ENCODE measurements at regions not wholly inside any gene's neighbourhood (a gene's known extent, or its start where the extent isn't known, plus 50 kb on each side); places are given as distances from the start of the nearest gene placed in this dataset.

DNA sequence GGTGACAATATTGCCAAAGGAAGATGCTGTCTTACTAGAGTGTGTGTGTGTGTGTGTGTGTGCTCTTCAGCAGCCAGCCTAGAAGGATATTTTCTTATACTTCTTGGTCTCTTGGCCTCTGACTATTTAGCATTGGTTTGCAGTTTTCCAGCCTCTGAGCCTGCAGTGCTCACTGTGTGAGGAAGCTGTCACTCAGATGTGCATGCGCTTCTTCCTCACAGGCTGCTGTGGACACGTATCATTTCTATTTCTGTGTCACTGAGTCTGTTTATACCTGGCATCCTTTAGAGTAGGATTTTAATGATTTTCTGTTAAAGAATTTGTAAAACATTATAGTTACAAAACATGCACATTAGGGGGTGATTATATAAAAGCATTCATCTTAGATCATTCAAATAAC lies 83.3 kb downstream of the ALDH8A1 start:
- peak; percentile 31 for DNase-seq

DNA sequence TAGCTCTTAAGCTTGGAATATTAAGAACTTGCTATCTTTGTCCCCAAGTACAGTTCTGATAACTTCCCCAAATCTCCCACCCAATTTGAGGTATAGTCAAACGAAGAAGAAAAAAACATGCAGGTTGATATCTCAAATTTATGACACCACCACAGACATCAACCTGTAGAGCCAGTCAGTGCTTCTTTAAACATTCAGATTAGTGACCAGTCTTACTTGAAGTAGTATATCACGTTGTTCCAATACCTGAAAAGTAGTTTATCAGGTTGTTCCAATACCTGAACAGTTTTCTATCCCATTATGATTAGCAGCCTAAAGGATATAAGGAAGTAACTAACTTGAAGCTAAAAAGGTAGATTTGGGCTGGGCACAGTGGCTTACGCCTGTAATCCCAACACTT lies 85.3 kb downstream of the ALDH8A1 start:
- DNase-seq = no peak

DNA sequence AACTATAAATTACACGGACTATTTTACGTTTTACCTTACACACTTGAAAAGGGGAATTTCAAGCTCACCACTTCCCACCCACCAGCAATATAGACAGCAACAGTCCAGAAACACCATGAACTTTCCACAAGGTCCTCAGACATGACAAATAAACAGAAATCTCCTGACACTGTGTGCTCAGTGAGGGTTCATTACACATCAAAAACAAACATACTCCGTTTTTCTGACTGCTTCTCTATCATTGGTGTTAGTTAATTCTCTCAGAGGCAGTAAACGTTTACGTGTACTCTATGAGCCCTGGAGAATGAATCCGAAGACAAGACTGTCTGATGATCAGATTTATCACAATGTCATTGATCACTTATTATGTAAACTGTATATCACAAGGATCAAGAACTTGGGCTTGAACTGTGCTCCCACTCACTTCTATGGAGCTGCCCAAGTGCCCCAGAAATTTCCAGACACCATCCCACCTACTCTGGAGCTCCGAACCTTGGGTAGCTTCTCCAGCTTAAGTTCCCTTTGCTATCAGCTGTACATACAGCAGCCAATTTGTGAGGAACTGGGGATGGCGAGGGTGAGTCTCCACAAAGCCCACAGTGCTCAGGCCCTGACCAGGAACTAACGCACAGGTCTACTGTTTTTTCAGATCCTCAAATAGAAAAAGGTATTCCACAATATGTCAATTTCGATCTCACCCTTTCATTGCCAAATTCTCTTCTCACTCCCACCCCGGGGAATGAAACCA lies 86.0 kb downstream of the ALDH8A1 start:
- no peak for DNase-seq

DNA sequence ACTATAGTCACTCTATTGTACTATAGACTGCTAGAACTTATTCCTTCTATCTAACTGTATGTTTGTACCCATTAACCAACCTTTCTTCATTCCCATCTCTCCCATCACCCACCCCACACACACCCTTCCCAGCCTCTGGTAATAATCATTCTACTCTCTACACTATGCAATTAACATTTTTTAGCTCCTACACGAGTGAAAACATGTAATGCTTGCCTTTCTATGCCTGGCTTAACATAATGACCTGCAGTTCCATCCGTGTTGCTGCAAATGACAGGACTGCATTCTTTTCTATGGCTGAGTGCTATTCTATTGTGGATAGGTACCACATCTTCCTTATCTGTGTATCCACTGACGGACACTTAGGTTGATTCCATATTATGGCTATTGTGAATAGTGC lies 95.5 kb downstream of the ALDH8A1 start:
- no peak for DNase-seq

DNA sequence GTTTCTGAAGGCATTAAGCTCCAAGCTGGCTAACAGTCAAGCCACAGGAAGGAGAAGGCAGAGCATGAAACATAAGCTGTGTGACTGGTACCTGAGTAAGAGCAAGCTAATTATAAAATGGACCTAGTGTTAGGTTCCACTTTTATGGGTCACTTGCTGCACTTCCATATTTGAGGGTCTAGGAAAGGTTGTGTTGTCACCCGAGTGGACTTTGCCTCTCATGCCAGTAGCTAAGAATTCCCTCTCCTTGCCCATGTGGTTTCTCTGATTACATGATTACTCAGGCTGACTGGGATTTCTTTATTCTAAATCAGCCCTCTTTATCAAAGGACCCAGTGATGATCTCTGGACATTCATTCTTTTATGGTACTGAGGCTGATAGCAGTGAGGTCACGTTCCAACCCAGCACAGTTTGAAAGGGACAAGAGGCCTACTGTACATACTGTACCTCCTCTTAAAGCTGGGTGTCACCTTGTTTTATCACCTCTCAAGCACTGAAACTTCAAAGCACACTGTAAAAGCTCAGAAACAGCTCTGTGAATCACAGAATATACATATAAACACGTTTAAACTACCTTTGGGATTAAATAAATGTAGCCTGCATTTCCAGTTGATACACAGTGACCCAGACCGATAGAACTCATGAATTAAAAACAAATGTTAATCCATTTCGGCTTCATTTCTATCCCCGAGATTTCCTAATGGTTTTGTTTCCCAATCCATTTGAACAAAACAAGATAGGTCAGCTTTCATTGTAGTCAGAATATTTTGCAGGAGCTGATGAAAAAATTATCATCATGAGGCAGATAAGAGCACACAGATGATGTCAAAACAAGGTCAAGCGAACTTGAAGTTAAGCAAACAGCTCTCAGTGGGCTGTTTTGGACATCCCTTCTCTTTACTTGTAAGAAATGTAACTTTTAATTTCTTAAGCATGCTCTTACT lies 96.5 kb downstream of the ALDH8A1 start:
- no peak for DNase-seq

DNA sequence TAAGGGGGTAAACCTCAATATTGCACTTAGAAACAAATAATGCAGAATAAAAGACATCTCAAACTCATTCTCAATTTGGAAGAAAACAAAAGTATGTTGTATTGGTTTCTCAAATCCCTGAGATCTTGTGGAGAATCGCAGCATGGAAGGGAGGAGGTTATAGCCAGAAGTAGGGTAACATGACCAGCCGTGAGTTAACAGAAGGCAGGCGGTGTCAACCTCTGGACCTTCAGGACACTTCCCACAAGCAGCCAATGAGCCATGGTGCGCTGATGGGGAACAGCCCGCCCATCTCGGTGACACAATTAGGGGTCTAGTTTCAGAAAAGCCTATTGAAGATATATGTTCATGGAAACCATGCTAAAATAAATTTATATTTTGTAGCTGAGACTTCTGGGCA lies 98.4 kb downstream of the ALDH8A1 start:
- no peak for DNase-seq

DNA sequence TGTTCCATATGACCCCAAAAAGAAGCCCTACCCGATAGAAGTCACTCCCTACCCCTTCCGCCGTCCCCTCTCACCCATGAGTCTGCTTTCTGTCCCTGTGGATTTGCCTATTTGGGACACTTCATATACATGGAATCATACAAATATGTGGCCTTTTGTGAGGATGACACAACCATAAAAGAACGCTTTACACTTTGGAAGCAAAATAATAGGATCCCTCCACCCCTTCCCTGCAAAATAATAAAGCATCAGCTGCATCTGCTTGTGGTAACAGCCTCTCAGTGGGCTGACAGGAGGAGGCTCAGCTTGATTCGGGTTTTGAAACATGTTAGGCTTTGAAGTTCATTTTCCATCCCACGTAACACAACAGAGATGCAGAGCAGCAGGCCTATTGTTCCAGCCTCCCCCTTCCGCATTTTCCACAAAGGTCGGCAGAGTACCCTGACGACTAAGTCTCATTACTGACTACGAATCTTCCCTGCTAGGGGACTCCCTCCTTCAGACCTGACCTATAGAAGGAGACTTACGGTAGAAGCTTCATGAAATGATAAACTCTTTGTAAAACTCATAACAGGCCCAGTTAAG lies 99.1 kb downstream of the ALDH8A1 start:
- no peak for DNase-seq

DNA sequence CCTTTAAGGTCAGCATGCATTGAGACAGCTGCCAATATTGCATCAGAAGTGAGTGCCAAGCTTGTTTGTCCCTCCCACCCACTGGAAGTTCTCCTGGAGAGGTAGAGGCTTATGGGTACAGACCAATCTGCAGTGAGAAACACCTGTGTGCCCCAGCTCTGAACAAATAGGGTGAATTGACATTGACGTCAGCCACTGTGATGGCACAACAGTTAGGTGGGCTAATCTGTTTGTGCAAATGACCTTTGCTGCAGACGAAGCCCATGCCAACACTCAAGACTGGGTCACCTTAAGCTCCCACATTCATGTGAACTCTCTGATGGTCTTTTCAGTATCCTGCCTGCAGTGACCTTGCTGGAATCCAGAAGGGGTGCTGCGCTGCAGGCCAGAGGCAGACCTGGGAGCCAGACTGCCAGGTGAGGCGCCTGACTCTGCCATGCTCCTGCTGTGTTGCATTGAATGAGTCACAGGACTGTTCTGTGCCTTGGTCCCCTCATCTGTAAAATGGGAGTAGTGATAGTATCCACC lies 99.9 kb downstream of the ALDH8A1 start:
- no peak for DNase-seq

DNA sequence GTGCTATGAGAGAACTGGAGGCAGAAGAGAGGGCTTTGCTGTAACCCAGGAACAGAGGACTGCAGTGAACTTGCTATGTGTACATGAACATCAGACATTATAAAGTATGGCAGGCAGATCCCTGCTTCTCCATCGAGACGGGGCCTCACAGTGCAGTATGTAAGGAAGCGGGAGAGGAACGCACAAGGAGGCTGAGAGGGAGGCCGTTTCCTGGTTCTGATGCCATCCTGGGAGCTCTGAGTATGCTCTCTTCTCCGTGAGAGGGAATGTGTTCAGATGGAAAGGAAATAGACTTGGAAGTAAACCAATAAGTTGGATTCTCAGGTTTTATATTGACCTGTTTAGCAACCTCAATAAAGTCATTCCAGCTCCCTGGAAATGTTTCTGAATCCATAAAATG lies 101.8 kb downstream of the ALDH8A1 start:
- no peak for DNase-seq

DNA sequence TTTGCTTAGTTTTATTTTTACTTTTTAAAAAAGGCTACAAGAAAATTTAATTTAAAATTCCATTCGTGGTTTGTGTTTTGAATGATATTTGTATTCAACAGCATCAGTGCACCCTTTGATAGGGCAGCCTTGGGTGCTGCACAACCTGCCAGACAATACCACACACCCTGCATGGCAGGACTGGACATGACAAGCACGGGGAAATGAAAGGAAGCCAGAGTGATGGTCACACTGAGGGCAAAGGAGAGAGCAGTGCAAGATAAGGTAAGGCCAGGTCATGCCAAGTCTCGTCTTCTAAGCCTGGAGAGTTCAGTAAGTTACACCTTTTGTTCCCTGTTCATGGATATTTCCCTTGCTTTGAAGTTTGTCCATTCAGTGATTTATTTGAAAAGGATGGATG lies 103.0 kb downstream of the ALDH8A1 start:
- DNase-seq = no peak

DNA sequence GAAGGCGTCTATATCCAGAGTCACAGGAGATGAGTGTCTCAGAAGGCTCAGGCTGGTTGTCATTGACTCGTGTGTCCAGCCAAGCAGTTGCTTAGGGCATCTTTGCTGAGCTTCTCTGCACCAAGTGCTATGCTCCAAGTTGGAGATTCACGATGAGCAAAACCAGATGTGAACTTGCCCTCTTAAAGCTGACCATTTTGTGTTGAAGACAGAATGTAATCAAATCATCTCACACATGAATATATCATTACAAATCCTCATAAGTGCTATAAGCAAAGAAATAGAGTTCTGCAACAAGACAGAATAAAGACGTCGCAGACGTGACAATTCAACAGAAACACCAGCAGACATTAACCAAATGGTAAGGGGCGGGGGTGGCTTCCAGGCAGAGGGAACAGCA lies 103.9 kb downstream of the ALDH8A1 start:
- DNase-seq = no peak

DNA sequence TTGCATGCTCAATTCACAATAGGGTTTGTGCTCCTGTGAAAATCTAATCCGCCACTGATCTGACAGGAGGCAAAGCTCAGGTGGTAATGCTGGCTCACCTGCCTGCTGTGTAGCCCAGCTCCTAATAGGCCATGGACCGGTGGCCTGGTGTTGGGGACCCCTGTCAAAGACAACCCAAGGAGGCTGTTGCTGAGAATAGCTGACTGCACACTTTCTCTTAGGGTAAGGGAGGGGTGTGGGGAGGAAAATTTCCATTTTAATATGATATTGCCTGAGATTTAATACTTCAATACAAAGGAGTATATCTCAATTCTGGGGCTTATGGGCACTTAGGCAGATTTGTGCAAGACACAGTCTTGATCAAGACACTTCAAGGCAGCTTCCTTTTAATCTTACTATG lies 105.8 kb downstream of the ALDH8A1 start:
- DNase-seq = no peak

DNA sequence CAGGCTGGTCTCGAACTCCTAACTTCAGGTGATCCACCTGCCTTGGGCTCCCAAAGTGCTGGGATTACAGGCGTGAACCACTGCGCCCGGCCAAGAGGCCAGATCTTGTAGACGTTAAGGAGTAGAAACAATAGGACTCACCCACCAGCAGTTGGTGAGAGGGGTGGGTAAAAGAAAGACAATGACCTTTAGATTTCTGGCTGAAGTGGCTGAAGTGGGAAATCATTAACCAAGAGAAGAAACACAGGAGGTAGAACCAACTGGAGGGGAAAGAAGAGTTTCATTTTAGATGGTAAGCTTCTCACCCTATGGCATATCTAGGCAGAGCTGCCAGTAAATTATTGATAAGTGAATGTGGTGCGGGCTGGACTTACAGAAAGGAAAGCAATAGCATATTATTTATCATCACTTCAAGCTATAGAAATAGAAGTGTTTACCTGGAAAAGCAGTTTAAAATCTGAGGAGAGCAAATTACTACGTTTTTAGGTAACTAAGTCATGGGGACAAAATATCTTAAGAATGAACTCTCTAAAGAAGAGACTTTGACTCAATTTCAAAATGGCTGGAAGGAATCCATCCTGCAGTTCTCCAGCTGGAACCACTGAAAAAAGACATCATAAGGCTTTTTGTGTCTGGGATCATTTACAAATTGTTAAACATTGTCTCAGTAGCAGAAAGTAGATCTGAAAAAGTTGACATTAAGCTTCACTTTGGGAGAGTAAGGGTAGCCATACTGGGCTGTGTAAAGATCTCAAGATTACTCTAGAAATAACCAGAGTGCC lies 109.6 kb downstream of the ALDH8A1 start:
- DNase-seq = no peak

DNA sequence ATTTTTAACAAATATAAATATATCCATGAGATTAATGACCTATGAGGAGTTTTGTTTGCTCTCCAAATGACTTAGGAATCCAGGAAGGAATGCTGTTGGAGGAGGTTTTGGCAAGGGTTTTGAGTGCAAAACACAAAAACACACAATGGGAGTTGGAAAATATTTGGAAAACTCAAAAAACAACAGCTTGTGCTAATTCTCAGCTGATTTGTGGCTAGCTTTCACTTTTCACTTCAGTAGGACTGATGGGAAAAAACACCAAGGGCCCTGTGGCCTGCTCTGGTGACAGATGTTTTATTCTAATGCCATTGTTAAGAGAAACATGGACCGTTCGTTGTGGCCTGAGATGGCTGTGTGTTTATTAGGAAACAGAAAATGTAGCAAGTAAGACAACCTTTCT lies 113.9 kb downstream of the ALDH8A1 start:
- DNase-seq = no peak

DNA sequence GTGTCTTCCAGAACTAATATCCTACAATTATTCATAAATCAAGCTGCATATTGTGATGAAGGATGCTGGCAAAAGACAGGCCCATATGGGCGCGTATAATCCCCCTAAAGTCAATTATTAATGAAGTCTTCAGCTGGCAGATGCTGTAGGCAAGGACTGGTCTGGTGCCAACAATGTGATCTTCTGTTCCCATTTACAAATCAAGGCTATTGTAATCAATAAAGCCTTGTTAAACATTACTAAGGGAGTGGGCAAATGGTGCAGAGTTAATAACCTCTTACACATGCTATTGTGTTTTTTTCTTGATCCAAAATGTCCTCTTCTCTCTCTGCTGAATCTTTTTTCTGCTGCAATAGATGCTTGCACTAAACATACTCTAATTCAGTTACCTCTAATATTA lies 119.0 kb downstream of the ALDH8A1 start:
- DNase-seq = no peak

DNA sequence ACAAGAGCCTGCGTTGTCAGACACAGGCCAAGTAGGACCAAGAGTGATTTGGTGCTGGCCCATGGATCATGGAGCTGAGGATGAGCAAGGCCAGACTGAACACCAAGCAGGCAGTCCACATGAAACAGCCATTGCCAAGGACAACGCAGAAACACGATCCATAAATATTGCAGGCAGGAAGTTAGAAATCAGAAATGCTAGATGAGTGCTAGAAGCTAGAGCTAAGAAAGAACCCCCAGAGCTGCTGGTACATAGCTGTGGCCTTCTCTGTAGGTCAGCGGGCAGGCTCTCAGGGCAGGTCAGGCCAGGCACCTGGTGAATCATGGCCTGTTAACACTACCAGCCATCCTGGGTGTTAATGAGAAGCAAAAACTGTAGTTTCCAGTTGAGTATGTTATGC lies 119.7 kb downstream of the ALDH8A1 start:
- no peak for DNase-seq

DNA sequence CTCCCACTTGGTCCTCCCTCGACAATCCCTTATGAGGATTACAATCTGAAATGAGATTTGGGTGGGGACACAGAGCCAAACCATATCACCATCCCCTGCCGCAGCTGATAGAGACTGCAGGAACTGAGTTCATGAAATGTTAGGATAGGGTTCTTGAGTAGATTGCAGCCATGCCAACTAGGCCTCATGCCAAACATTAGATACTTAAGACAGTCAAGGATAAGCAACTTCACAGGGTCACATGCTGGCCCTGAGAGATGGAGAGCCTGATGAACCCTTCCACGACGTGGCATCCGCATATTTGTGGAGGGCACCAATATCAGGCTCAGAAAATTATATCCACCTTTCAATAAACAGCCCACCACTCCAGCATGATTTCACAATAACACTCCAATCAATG lies 121.3 kb downstream of the ALDH8A1 start:
- DNase-seq = no peak

DNA sequence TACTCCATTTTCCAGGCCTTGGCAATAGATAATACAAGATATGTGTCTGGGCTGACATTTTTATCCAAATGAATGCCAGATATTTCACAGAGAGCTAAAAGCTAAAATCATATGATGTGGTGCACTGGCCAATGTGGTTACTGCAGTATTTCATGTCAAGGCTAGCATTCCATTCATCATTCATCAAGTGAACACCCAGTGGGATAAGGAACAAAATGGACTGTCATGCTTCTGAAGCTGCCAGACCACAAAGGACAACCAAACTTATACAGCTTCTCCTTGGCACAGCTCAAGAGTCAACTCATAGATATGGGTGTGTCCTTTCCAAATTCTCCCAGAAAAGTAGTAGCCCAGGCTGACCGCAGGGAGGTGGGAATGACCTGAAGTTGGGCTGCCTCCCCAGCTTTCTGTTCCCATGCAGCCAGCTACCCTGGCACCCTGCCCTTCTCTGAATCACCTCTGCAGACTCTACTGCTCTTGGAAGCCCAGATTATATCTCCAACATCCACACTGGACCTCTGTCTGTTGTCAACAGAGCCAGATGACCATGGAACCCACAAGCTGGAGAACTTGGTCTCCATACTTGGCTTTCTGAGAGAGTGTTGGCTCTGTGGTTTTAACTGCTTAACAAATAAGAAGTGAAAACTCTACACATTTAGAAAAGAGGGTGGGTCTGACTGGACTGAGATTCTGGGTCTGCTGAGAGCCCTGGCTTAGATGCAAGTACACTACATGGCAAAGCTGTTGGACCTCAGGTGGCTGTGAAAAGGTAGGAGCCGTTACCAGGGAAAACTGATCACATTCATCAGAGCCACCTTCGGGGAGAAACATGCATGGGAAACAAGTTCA lies 122.8 kb downstream of the ALDH8A1 start:
- DNase-seq = no peak

DNA sequence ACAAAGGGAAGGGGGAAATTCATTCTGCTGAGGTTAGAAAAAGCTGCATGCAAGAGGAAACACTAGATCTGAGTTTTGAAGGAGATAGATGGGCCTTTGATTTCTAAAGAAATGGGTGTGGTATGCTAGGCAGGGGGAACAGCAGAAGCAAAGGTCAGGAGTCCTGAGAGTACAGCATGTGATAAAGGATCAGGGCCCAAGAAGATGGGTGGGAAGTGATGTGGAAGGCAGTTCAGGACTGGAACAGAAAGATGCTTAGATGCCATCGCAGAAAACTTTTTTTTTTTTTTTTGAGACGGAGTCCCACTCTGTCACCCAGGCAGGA lies 126.2 kb downstream of the ALDH8A1 start:
- no peak for DNase-seq

DNA sequence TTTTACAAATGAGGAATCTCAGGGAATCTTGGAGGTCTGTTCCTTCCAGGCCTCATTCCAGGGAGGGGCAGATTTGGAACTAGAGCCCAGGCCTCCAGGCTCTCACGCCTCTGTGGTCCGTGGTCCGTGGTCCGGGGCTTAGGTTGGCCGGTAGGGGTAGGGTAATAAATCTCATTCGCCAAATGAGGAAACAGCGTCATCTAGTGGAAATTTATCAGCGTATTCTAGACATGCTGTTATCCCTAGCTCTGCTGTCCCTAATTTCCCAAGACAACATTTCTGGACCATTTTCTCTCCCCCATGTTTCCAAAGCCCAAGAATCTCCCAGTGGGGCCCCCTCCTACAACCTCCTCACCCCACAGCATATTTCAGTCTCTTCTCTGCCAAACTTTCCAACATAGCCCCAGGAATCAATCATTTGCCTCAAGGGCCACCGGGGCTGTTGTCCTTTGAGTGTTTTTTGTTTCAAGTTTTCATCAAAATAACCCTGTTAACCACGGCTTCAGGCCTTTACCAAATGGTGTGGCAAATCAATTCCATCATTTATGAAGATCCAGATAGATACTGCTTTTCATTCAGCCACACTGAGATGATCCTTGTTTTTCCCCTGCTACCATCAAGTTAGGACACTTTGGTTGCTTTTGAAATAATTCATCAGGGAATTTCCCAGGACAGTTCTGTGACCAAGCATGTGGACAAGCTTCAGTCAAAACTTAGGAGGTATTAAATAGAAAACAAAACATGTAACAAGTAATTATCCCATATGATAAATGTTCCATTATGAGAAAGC lies 126.8 kb downstream of the ALDH8A1 start:
- peak; percentile 54 for DNase-seq

Measured in RPMI8226 (cell line).